OCI-LY1 (cell line): ENCODE measurements at regions not wholly inside any gene's neighbourhood (a gene's known extent, or its start where the extent isn't known, plus 50 kb on each side); places are given as distances from the start of the nearest gene placed in this dataset.

Source experiments
- H2AFZ ChIP-seq: fragments of 200-600 bp; sonication (generic), shearing (Covaris generic); 2 replicates; pipeline ENCODE4 v1.6.0; 2014; ENCODE audit warnings: antibody characterized with exemption, mild to moderate bottlenecking, low read length
- H3F3A ChIP-seq: fragments of 200-600 bp; sonication (generic), shearing (Covaris generic); 2 replicates; pipeline ENCODE4 v1.6.0; 2014; ENCODE audit warnings: mild to moderate bottlenecking, antibody characterized with exemption, low read length, moderate library complexity; ENCODE audit not compliant: insufficient read depth
- H3K27ac ChIP-seq: fragments of 200-600 bp; sonication (generic); 2 replicates; pipeline ENCODE4 v1.5.1; 2014; ENCODE audit warnings: low read length, mixed run types, mild to moderate bottlenecking, low read depth; ENCODE audit not compliant: poor library complexity, severe bottlenecking
- H3K27me3 ChIP-seq: fragments of 200-600 bp; sonication (generic); 2 replicates; pipeline ENCODE4 v1.6.0; 2014; ENCODE audit warnings: antibody characterized with exemption, mild to moderate bottlenecking, low read length, moderate library complexity; ENCODE audit not compliant: insufficient read depth
- H3K36me3 ChIP-seq: fragments of 200-600 bp; sonication (generic); 2 replicates; pipeline ENCODE4 v1.6.1; 2014; ENCODE audit warnings: mild to moderate bottlenecking, antibody characterized with exemption, low read length, moderate library complexity, mixed read lengths; ENCODE audit not compliant: insufficient read depth
- H3K4me1 ChIP-seq: fragments of 200-600 bp; sonication (generic); 2 replicates; pipeline ENCODE4 v1.5.1; 2014; ENCODE audit warnings: mild to moderate bottlenecking, low read length, moderate library complexity; ENCODE audit not compliant: insufficient read depth, severe bottlenecking
- H3K4me2 ChIP-seq: fragments of 200-600 bp; sonication (generic), shearing (Covaris generic); 2 replicates; pipeline ENCODE4 v1.6.1; 2014; ENCODE audit warnings: low read length
- H3K4me3 ChIP-seq: fragments of 200-600 bp; sonication (generic); 2 replicates; pipeline ENCODE4 v1.5.1; 2014; ENCODE audit warnings: low read length, low read depth, mild to moderate bottlenecking, mixed read lengths; ENCODE audit not compliant: poor library complexity, severe bottlenecking
- H3K79me2 ChIP-seq: fragments of 200-600 bp; shearing (Covaris generic); 2 replicates; pipeline ENCODE4 v1.6.1; 2016; ENCODE audit warnings: mixed run types, low read length, mixed read lengths; ENCODE audit not compliant: insufficient read depth
- H3K9ac ChIP-seq: fragments of 200-600 bp; sonication (generic), shearing (Covaris generic); 2 replicates; pipeline ENCODE4 v1.6.1; 2014; ENCODE audit warnings: mild to moderate bottlenecking, low read length, mixed read lengths
- H3K9me2 ChIP-seq: fragments of 200-600 bp; sonication (generic), shearing (Covaris generic); 2 replicates; pipeline ENCODE4 v1.6.1; 2014; ENCODE audit warnings: low read depth, mild to moderate bottlenecking, low read length, mixed read lengths
- H3K9me3 ChIP-seq: fragments of 200-600 bp; shearing (Covaris generic); 2 replicates; pipeline ENCODE4 v1.6.1; 2014; ENCODE audit warnings: low read length, mixed read lengths
- H4K20me1 ChIP-seq: fragments of 200-600 bp; sonication (generic), shearing (Covaris generic); 2 replicates; pipeline ENCODE4 v1.6.0; 2016; ENCODE audit warnings: mild to moderate bottlenecking, low read length; ENCODE audit not compliant: insufficient read depth
- EZH2 ChIP-seq: fragments of 200-600 bp; sonication (generic), shearing (Covaris generic); IDR thresholded peaks from 2 replicates; pipeline ENCODE4 v1.8.0; 2017; ENCODE audit warnings: borderline replicate concordance, mixed run types, mild to moderate bottlenecking, antibody characterized with exemption, low read length, moderate library complexity, mixed read lengths
- TF ChIP-seq, protein P1 (sequence below): fragments of 200-600 bp; sonication (generic), shearing (Covaris generic); IDR thresholded peaks from 2 replicates; pipeline ENCODE4 v1.5.1; 2017; ENCODE audit warnings: mild to moderate bottlenecking, antibody characterized with exemption, low read length, moderate library complexity, mixed read lengths

DNA sequence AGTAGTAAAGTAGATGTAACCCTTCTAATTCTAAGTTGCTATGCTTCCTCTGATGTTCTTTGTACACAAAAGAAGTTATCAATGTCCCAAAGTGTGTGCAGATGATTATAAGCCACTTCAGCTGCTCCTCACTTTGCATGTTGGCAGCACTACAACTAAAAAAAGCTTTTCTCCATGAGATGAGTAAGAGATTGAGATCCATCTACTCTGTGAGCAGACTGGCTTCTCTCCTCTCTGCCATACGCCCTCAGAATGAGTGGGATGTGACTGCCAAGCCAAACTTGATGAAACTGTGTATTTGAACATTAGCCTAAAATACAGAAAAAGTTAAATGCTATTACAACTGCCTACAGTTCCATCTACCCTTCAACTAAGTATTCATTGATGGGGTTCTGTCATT lies 102.9 kb upstream of the ETV1 start:
- no peaks in the 10 kb centered on the region for H3K9me2 ChIP-seq
- H3K27ac ChIP-seq: no peak overlapping the region
- no peaks in the 10 kb centered on the region for H3K27me3 ChIP-seq
- H3K9me3 ChIP-seq: no peaks in the 10 kb centered on the region
- no peaks in the 10 kb centered on the region for H3F3A ChIP-seq
- no peak overlapping the region for H3K4me2 ChIP-seq
- H3K79me2 ChIP-seq: no peaks in the 10 kb centered on the region
- H3K4me1 ChIP-seq: peaks cover 7% of the 10 kb centered on the region
- no peaks in the 10 kb centered on the region for H3K36me3 ChIP-seq
- no peak overlapping the region for H3K4me3 ChIP-seq
- no peak overlapping the region for H3K9ac ChIP-seq
- H4K20me1 ChIP-seq: no peaks in the 10 kb centered on the region
- H2AFZ ChIP-seq: 0 out of 2 replicates have a peak overlapping the region, but pooled peaks have one; percentile 40
- TF ChIP-seq EZH2: no peak
- TF ChIP-seq, protein P1, sequence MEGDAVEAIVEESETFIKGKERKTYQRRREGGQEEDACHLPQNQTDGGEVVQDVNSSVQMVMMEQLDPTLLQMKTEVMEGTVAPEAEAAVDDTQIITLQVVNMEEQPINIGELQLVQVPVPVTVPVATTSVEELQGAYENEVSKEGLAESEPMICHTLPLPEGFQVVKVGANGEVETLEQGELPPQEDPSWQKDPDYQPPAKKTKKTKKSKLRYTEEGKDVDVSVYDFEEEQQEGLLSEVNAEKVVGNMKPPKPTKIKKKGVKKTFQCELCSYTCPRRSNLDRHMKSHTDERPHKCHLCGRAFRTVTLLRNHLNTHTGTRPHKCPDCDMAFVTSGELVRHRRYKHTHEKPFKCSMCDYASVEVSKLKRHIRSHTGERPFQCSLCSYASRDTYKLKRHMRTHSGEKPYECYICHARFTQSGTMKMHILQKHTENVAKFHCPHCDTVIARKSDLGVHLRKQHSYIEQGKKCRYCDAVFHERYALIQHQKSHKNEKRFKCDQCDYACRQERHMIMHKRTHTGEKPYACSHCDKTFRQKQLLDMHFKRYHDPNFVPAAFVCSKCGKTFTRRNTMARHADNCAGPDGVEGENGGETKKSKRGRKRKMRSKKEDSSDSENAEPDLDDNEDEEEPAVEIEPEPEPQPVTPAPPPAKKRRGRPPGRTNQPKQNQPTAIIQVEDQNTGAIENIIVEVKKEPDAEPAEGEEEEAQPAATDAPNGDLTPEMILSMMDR: no peak

DNA sequence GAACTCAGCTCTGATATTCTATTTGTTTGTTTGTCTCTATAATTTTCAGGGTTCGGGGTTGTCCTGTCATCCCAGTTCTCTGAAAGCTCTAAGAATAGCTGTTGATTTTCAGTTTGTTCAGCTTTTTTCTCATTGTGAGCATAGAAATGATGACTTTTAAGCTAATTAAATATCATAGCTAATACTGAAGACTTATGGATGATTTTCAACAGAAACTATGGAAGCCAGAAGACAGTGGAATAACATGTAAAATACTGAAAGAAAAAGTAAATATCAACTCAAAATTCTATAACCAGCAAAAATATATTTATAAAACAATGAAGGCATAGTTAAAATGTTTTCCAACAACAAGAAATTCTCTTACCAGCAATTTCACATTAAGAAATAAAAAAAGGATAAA lies 96.4 kb upstream of the ETV1 start:
- H2AFZ ChIP-seq: no peak overlapping the region
- no peaks in the 10 kb centered on the region for H4K20me1 ChIP-seq
- no peak overlapping the region for H3K27ac ChIP-seq
- H3K27me3 ChIP-seq: no peaks in the 10 kb centered on the region
- H3K4me3 ChIP-seq: no peak overlapping the region
- no peaks in the 10 kb centered on the region for H3K4me1 ChIP-seq
- no peaks in the 10 kb centered on the region for H3F3A ChIP-seq
- H3K36me3 ChIP-seq: peaks cover 3% of the 10 kb centered on the region; the same call in 1 of the 2 replicates
- no peaks in the 10 kb centered on the region for H3K9me2 ChIP-seq
- H3K9me3 ChIP-seq: peaks cover 12% of the 10 kb centered on the region
- no peak overlapping the region for H3K4me2 ChIP-seq
- H3K9ac ChIP-seq: no peak overlapping the region
- H3K79me2 ChIP-seq: no peaks in the 10 kb centered on the region
- TF ChIP-seq, protein P1: no peak
- no peak for TF ChIP-seq EZH2

DNA sequence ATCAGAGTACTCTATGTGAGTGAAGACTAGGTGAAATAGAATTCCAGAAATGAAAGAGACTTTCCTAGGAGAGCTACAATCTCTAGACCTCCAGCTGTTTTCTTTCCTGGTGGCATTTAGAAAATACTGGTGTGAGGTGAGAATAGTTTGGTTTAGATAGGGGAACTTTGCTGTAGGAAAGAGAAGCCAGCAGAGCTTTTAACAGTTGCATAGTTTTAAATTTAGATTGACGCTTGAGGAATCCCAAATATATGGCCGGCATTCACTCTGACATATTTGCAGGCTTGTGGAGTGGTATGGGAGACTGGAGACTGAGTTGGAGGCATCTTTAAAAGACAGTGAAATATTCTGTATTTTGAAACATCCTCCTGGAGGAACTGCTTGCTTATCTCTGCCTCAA lies 94.3 kb upstream of the ETV1 start:
- peaks cover 7% of the 10 kb centered on the region for H3K4me1 ChIP-seq
- H3K36me3 ChIP-seq: peaks cover 3% of the 10 kb centered on the region; the same call in 1 of the 2 replicates
- H3K4me2 ChIP-seq: no peak overlapping the region
- no peaks in the 10 kb centered on the region for H3K27me3 ChIP-seq
- no peak overlapping the region for H3K27ac ChIP-seq
- peaks cover 12% of the 10 kb centered on the region for H3K9me3 ChIP-seq
- no peaks in the 10 kb centered on the region for H4K20me1 ChIP-seq
- no peak overlapping the region for H3K9ac ChIP-seq
- no peak overlapping the region for H2AFZ ChIP-seq
- no peaks in the 10 kb centered on the region for H3F3A ChIP-seq
- H3K4me3 ChIP-seq: no peak overlapping the region
- H3K9me2 ChIP-seq: no peaks in the 10 kb centered on the region
- H3K79me2 ChIP-seq: no peaks in the 10 kb centered on the region
- TF ChIP-seq, protein P1: no peak
- no peak for TF ChIP-seq EZH2
